ENCODE measurements at regions not wholly inside any gene's neighbourhood (a gene's known extent, or its start where the extent isn't known, plus 50 kb on each side); places are given as distances from the start of the nearest gene placed in this dataset.

DNA sequence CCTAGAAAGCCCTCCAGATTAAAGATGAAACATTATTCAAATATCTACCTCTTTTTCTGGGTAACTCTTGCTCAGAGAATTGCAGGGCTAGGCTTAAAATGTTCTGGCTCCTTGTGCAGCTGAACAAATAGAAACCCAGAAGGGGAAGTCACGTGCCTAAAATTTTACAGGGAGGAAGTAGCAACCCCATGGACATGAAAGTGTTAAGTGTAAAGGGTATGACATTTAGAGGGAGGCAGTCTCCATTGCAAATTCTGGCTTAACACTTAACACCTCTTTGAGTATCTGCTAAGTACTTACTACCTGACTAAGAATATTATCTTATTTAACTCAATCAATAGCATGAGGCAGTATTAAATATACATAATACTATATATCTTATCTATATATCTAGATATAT lies 376.1 kb upstream of the ERCC4 start:
- H3K9me3 Mint-ChIP-seq, result no peaks in the 10 kb centered on the region
- no peak overlapping the region for H3K4me3 Mint-ChIP-seq
- no peaks in the 10 kb centered on the region for H3K36me3 Mint-ChIP-seq (ENCODE audit: low read depth)
- peaks cover 11% of the 10 kb centered on the region for H3K4me1 Mint-ChIP-seq
- no peak overlapping the region for H3K27ac Mint-ChIP-seq
- peaks cover 5% of the 10 kb centered on the region for H3K27me3 Mint-ChIP-seq (ENCODE audit: low read depth, poor library complexity)
- DNase-seq, result no peak
- TF ChIP-seq, protein P1, sequence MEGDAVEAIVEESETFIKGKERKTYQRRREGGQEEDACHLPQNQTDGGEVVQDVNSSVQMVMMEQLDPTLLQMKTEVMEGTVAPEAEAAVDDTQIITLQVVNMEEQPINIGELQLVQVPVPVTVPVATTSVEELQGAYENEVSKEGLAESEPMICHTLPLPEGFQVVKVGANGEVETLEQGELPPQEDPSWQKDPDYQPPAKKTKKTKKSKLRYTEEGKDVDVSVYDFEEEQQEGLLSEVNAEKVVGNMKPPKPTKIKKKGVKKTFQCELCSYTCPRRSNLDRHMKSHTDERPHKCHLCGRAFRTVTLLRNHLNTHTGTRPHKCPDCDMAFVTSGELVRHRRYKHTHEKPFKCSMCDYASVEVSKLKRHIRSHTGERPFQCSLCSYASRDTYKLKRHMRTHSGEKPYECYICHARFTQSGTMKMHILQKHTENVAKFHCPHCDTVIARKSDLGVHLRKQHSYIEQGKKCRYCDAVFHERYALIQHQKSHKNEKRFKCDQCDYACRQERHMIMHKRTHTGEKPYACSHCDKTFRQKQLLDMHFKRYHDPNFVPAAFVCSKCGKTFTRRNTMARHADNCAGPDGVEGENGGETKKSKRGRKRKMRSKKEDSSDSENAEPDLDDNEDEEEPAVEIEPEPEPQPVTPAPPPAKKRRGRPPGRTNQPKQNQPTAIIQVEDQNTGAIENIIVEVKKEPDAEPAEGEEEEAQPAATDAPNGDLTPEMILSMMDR (IDR thresholded peaks at IDR 0.05), result no peak

DNA sequence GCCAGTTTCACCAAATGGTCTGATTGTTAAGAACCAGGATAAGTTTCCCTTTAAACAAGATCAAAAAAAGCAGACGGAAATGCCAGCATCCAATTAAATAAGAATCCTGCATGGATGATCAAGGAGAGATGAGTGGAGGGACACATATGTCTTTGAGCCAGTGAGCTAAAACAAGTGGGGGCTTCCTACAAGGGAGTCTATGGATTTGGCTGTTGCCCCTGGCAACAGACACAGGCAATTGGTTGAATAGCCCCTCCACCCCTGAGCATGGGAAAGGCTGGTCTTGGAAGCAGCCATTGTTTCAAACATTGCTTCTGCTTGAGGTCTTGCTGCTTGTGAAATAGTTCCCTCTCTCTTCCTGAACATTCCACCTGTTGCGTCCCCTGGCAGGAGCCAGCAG lies 374.7 kb upstream of the ERCC4 start:
- Mint-ChIP-seq H3K4me1 (peaks cover 11% of the 10 kb centered on the region), H3K27ac (no peak overlapping the region), H3K27me3 (ENCODE audit: low read depth, poor library complexity) (peaks cover 5% of the 10 kb centered on the region), H3K36me3 (ENCODE audit: low read depth) (no peaks in the 10 kb centered on the region), H3K9me3 (no peaks in the 10 kb centered on the region), H3K4me3 (no peak overlapping the region)
- no peak for DNase-seq
- TF ChIP-seq, protein P1 (IDR thresholded peaks at IDR 0.05), result no peak

DNA sequence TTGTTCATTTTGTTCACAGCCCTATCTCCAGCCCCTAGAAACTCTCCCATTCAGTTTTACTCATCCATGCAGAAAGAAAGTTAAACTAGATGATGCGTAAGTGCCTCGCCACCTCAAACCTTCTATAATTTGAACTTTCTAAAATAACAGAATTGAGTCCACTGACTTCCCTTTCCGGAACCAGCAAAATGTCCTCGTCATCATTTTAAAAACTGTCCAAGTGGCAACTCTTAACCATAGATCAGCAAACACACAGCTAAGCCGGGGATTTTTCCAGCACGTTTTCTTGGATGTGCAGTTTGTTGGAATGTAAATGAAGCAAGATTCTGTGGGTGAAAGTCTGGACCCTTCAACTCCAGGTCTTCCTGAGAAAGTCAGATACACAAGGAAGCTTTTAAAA lies 369.7 kb upstream of the ERCC4 start:
- peaks cover 17% of the 10 kb centered on the region for H3K4me1 Mint-ChIP-seq
- no peaks in the 10 kb centered on the region for H3K27me3 Mint-ChIP-seq (ENCODE audit: low read depth, poor library complexity)
- no peak overlapping the region for H3K4me3 Mint-ChIP-seq
- no peak overlapping the region for H3K27ac Mint-ChIP-seq
- TF ChIP-seq, protein P1 (IDR thresholded peaks at IDR 0.05), result no peak
- no peaks in the 10 kb centered on the region for H3K36me3 Mint-ChIP-seq (ENCODE audit: low read depth)
- DNase-seq, result no peak
- H3K9me3 Mint-ChIP-seq, result no peaks in the 10 kb centered on the region

DNA sequence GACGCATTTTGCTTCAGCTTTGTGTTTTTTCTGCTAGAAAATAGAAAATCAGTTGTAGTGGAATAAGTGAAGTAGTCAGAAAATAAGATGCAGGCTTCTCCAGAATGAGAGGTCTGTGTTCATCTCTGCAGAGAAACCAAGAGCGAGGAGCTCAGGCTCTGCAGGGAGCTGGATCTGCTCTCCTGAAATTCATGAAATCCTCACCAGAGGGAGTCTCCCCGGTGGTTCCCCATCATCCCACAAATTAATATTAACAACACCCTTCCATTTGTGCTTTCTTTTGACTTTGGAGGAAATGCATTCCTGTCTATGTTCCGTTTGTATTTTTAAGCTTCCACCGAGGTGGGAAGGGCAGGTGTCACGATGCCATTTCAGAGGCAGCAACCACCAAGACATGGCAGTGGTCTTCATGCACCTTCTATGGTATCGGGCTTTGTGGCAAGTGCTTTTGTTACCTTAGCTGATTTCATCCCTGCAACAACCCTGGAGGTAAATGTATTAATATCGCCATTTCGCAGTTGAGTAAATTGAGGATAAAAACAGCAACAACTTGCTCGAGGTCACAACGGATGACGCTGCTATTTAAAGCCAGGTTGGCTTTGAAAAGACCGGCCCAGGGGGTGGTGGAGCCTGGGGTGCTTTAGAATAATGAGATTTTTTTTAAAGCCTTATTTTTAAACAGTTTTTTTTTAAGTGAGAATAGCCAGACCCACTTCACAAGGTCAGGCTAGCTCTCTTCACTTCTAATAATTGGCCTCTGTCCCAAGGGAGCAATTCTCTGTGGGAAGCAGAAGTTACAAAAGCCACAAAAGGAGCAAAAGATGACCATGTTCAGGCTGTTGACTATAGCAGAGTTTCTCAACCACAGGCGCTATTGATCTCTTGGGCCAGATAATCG lies 367.6 kb upstream of the ERCC4 start:
- no peak for DNase-seq
- H3K27me3 Mint-ChIP-seq (ENCODE audit: low read depth, poor library complexity), result peaks cover 5% of the 10 kb centered on the region
- H3K36me3 Mint-ChIP-seq (ENCODE audit: low read depth), result no peaks in the 10 kb centered on the region
- H3K27ac Mint-ChIP-seq, result no peak overlapping the region
- no peak overlapping the region for H3K4me3 Mint-ChIP-seq
- H3K9me3 Mint-ChIP-seq, result no peaks in the 10 kb centered on the region
- TF ChIP-seq, protein P1 (IDR thresholded peaks at IDR 0.05), result no peak
- peaks cover 11% of the 10 kb centered on the region for H3K4me1 Mint-ChIP-seq

DNA sequence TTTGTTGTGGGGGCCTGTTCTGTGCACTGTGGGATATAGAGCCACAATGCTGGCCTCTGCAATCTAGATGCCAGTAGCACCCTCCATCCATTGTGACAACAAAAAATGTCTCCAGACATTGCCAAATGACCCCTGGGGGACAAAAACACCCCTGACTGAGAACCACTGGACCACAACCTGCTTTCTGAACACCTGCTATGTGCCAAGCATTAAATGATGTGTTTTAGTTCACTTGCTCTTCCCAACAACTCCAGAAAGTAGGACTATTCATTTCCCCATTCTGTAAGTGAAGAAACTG lies 367.0 kb upstream of the ERCC4 start:
- Mint-ChIP-seq H3K36me3 (ENCODE audit: low read depth) (no peaks in the 10 kb centered on the region), H3K4me1 (peaks cover 11% of the 10 kb centered on the region), H3K4me3 (no peak overlapping the region), H3K27ac (no peak overlapping the region), H3K27me3 (ENCODE audit: low read depth, poor library complexity) (peaks cover 5% of the 10 kb centered on the region), H3K9me3 (no peaks in the 10 kb centered on the region)
- no peak for DNase-seq
- TF ChIP-seq, protein P1 (IDR thresholded peaks at IDR 0.05), result no peak

DNA sequence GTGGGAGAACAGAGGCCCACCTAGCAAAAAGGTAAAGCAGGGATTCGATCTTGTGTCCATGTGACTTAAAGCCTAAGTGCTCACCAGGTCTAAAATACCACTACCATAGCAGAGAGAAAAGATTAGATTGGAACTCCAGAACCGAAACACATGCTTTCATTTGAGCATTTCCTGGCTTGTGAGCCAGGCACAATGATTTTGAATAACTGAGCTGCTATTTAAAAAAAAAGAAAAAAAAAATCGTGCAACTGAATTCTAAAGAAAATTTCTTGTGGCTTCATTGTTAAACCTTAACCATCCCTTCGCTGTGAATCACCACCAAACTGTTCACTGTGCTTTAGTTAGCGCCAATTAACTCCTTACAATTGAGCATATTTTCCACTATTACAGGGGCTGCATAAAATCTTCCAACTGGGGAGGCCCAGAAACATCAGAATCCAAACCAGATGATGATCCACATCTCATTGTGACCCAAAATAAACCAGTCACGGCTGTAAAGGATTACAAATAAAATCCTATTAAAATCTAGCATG lies 366.4 kb upstream of the ERCC4 start:
- H3K4me3 Mint-ChIP-seq, result no peak overlapping the region
- TF ChIP-seq, protein P1 (IDR thresholded peaks at IDR 0.05), result no peak
- peaks cover 11% of the 10 kb centered on the region for H3K4me1 Mint-ChIP-seq
- H3K27me3 Mint-ChIP-seq (ENCODE audit: low read depth, poor library complexity), result peaks cover 5% of the 10 kb centered on the region
- H3K9me3 Mint-ChIP-seq, result no peaks in the 10 kb centered on the region
- H3K27ac Mint-ChIP-seq, result no peak overlapping the region
- H3K36me3 Mint-ChIP-seq (ENCODE audit: low read depth), result no peaks in the 10 kb centered on the region
- no peak for DNase-seq
